OCI-LY7 (cell line): ENCODE measurements at regions not wholly inside any gene's neighbourhood (a gene's known extent, or its start where the extent isn't known, plus 50 kb on each side); places are given as distances from the start of the nearest gene placed in this dataset.

ENCODE experiments used
- EZH2phosphoT487 ChIP-seq: fragments of 200-600 bp; sonication (generic); IDR thresholded peaks from 2 replicates; pipeline ENCODE4 v1.6.1; 2018; ENCODE audit warnings: low read depth, borderline replicate concordance, mild to moderate bottlenecking, mixed run types, antibody characterized with exemption, low read length, moderate library complexity, mixed read lengths
- TF ChIP-seq, protein P1 (sequence below): fragments of 200-600 bp; sonication (generic); conservative IDR thresholded peaks from 2 replicates; pipeline ENCODE4 v1.5.1; 2014; ENCODE audit warnings: mild to moderate bottlenecking, antibody characterized with exemption, low read length, moderate library complexity, mixed read lengths

- TF ChIP-seq, protein P1, sequence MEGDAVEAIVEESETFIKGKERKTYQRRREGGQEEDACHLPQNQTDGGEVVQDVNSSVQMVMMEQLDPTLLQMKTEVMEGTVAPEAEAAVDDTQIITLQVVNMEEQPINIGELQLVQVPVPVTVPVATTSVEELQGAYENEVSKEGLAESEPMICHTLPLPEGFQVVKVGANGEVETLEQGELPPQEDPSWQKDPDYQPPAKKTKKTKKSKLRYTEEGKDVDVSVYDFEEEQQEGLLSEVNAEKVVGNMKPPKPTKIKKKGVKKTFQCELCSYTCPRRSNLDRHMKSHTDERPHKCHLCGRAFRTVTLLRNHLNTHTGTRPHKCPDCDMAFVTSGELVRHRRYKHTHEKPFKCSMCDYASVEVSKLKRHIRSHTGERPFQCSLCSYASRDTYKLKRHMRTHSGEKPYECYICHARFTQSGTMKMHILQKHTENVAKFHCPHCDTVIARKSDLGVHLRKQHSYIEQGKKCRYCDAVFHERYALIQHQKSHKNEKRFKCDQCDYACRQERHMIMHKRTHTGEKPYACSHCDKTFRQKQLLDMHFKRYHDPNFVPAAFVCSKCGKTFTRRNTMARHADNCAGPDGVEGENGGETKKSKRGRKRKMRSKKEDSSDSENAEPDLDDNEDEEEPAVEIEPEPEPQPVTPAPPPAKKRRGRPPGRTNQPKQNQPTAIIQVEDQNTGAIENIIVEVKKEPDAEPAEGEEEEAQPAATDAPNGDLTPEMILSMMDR, result no peak
- no peak for TF ChIP-seq EZH2phosphoT487
Measured at GRCh38 chr22:49040754-49041467, 786.8 kb downstream of the BRD1 start.
